ENCODE measurements at regions not wholly inside any gene's neighbourhood (a gene's known extent, or its start where the extent isn't known, plus 50 kb on each side); places are given as distances from the start of the nearest gene placed in this dataset.
A peak's percentile ranks its signal among the peaks of the same experiment; 100 is the strongest.

GRCh38 chr12:97386133-97386581 lies 76.4 kb upstream of the RMST start:
- TF ChIP-seq CTCF (IDR thresholded peaks at IDR 0.05): no peak
- TF ChIP-seq POLR2AphosphoS5 (IDR thresholded peaks at IDR 0.05; ENCODE audit: low read depth, low read length): no peak
- TF ChIP-seq REST (IDR thresholded peaks at IDR 0.05; ENCODE audit: insufficient read depth in 1 of 2, low read depth in 2 of 2, low read length in 1 of 2): no peak
- TF ChIP-seq TCF7L2 (IDR thresholded peaks at IDR 0.05; ENCODE audit: low read depth, low read length): peak; percentile 56; the same call in 1 of the 2 replicates

All from Panc1 (cell line).